Vagina (tissue), 2 donors: ENCODE measurements at regions not wholly inside any gene's neighbourhood (a gene's known extent, or its start where the extent isn't known, plus 50 kb on each side); places are given as distances from the start of the nearest gene placed in this dataset.

ENCODE experiments used
- POLR2A ChIP-seq, 2 donors: fragments of 450-650 bp; IDR thresholded peaks; one replicate each; pipeline ENCODE4 v1.6.1; 2017; ENCODE audit warnings: antibody characterized with exemption in 2 of 2, mild to moderate bottlenecking in 2 of 2, moderate library complexity in 2 of 2
- POLR2AphosphoS5 ChIP-seq, 2 donors: sonication (generic); formaldehyde crosslinking; IDR thresholded peaks; one replicate each; pipeline ENCODE4 v1.9.0; 2017; ENCODE audit warnings: antibody characterized with exemption in 2 of 2, mild to moderate bottlenecking in 2 of 2, low read depth in 1 of 2; ENCODE audit not compliant: insufficient read depth in 1 of 2
- TF ChIP-seq, protein P1 (sequence below), 3 experiments: fragments of 450-650 bp in 2 of 3; fragments of 200-600 bp in 1 of 3; sonication (generic) in 1 of 3; IDR thresholded peaks; one replicate each; pipeline ENCODE4 v1.5.1; 2017 to 2019; ENCODE audit warnings: antibody characterized with exemption in 3 of 3, mild to moderate bottlenecking in 2 of 3, moderate library complexity in 2 of 3

DNA sequence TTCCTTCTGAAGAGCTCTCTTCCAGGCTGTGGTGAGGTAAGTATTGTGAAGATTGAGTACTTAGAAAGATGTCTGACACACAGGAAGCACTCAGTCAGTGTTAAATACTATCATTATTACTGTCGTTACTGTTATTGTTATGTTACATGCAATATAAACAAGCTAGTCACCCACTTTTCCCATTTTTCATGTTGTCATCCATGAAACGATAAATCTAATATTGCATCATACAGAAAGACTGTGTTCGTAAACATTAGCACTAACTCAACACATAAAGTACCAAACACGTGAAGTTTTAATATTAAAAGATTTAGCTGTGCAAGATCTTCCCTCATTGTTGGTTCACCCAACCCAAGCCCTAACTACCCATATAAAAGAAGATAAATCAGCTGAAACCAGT lies 109.2 kb upstream of the NRSN1 start:
- TF ChIP-seq, protein P1, sequence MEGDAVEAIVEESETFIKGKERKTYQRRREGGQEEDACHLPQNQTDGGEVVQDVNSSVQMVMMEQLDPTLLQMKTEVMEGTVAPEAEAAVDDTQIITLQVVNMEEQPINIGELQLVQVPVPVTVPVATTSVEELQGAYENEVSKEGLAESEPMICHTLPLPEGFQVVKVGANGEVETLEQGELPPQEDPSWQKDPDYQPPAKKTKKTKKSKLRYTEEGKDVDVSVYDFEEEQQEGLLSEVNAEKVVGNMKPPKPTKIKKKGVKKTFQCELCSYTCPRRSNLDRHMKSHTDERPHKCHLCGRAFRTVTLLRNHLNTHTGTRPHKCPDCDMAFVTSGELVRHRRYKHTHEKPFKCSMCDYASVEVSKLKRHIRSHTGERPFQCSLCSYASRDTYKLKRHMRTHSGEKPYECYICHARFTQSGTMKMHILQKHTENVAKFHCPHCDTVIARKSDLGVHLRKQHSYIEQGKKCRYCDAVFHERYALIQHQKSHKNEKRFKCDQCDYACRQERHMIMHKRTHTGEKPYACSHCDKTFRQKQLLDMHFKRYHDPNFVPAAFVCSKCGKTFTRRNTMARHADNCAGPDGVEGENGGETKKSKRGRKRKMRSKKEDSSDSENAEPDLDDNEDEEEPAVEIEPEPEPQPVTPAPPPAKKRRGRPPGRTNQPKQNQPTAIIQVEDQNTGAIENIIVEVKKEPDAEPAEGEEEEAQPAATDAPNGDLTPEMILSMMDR (IDR thresholded peaks at IDR 0.05), result no peak
- TF ChIP-seq POLR2AphosphoS5 (IDR thresholded peaks at IDR 0.05; ENCODE audit: insufficient read depth in 1 of 2, low read depth in 1 of 2) (no peak), POLR2A (IDR thresholded peaks at IDR 0.05) (no peak)
